DND-41 (cell line): ENCODE measurements at regions not wholly inside any gene's neighbourhood (a gene's known extent, or its start where the extent isn't known, plus 50 kb on each side); places are given as distances from the start of the nearest gene placed in this dataset.

Experiments
- EZH2 ChIP-seq: IDR thresholded peaks from 3 replicates; pipeline ENCODE4 v1.6.1; 2012; ENCODE audit warnings: borderline replicate concordance, low read depth, mild to moderate bottlenecking, moderate library complexity, low read length, inconsistent platforms; ENCODE audit not compliant: severe bottlenecking
- TF ChIP-seq, protein P1 (sequence below): IDR thresholded peaks from 2 replicates; pipeline ENCODE4 v1.5.1; 2012; ENCODE audit warnings: borderline replicate concordance, low read length, moderate library complexity, mild to moderate bottlenecking; ENCODE audit not compliant: poor library complexity, severe bottlenecking; ENCODE audit errors: extremely low read depth

DNA sequence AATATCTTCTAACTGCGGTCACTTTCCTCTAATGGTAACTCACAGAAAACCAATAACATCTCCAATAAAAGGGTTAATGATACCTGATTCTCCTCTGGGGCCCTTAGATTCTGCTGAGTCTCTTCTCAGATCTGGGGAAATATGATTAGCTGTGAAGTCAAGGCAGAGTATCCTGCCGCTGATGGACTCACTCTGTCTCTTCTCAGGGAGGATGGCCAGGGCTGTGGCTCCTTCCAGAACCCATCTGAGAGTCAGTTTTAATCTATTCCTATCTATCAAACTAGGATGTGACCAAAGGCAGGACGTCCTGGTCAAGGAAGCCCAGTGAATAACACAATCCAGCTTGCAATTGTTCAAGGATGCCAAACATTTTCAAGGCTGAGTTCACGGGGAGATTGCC is 109.8 kb downstream of the SLC10A2 start:
- TF ChIP-seq, protein P1, sequence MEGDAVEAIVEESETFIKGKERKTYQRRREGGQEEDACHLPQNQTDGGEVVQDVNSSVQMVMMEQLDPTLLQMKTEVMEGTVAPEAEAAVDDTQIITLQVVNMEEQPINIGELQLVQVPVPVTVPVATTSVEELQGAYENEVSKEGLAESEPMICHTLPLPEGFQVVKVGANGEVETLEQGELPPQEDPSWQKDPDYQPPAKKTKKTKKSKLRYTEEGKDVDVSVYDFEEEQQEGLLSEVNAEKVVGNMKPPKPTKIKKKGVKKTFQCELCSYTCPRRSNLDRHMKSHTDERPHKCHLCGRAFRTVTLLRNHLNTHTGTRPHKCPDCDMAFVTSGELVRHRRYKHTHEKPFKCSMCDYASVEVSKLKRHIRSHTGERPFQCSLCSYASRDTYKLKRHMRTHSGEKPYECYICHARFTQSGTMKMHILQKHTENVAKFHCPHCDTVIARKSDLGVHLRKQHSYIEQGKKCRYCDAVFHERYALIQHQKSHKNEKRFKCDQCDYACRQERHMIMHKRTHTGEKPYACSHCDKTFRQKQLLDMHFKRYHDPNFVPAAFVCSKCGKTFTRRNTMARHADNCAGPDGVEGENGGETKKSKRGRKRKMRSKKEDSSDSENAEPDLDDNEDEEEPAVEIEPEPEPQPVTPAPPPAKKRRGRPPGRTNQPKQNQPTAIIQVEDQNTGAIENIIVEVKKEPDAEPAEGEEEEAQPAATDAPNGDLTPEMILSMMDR = no peak
- TF ChIP-seq EZH2 = no peak
